Naive thymus-derived CD4-positive, alpha-beta T cell (primary cell): ENCODE measurements at regions not wholly inside any gene's neighbourhood (a gene's known extent, or its start where the extent isn't known, plus 50 kb on each side); places are given as distances from the start of the nearest gene placed in this dataset.

Source experiments
- ATAC-seq: fragments of 150-1000 bp; cut with Tn5 transposase; 2 replicates; pipeline ENCODE4 v1.10.0; 2021; ENCODE audit warnings: mild to moderate bottlenecking, moderate library complexity
- CTCF ChIA-PET: fragments of 350-600 bp; sonication (Branson Sonifier 250); formaldehyde crosslinking; loops from one replicate; lab custom pipeline; 2021; ENCODE audit warnings: antibody characterized with exemption; lab: Charles Lee
- POLR2A ChIA-PET: fragments of 350-600 bp; sonication (Branson Sonifier 250); formaldehyde crosslinking; loops from one replicate; lab custom pipeline; 2021; ENCODE audit warnings: antibody characterized with exemption, inconsistent platforms; lab: Charles Lee
- DNase-seq, 9 donors: peaks; one replicate each; pipeline versions ENCODE4 v3.0.0 to v3.0.0-alpha.2; 2020 to 2022; ENCODE audit warnings: mixed read lengths in 1 of 9
- H3K27ac ChIP-seq: one replicate; pipeline ENCODE4 v1.7.0; 2013; ENCODE audit warnings: mild to moderate bottlenecking, low read depth, low read length, moderate library complexity
- H3K27me3 ChIP-seq, 2 donors: one replicate each; pipeline ENCODE4 v1.7.0; 2013; ENCODE audit warnings: low read length in 2 of 2, mild to moderate bottlenecking in 2 of 2, moderate library complexity in 2 of 2; ENCODE audit not compliant: control insufficient read depth in 2 of 2, insufficient read depth in 2 of 2
- H3K36me3 ChIP-seq, 3 experiments: 1 replicate in 2 of 3; 2 replicates in 1 of 3; pipeline ENCODE4 v1.7.0; 2013; ENCODE audit warnings: low read length in 3 of 3, mild to moderate bottlenecking in 3 of 3, moderate library complexity in 1 of 3; ENCODE audit not compliant: insufficient read depth in 3 of 3, control insufficient read depth in 2 of 3
- H3K4me1 ChIP-seq, 2 donors: one replicate each; pipeline ENCODE4 v1.7.0; 2013; ENCODE audit warnings: low read length in 2 of 2, mild to moderate bottlenecking in 2 of 2, moderate library complexity in 1 of 2; ENCODE audit not compliant: control insufficient read depth in 2 of 2, insufficient read depth in 2 of 2
- H3K4me3 ChIP-seq: 2 replicates; pipeline ENCODE4 v1.7.0; 2013; ENCODE audit warnings: mild to moderate bottlenecking, low read length
- H3K9me3 ChIP-seq, 3 experiments: 1 replicate in 2 of 3; 2 replicates in 1 of 3; pipeline ENCODE4 v1.7.0; 2013; ENCODE audit warnings: low read length in 3 of 3; ENCODE audit not compliant: control insufficient read depth in 2 of 3
- H3K27ac Mint-ChIP-seq, 9 donors: one replicate each; pipeline ENCODE4 v1.8.0; 2020 to 2022; ENCODE audit warnings: mixed read lengths in 9 of 9, mild to moderate bottlenecking in 8 of 9, moderate library complexity in 5 of 9, inconsistent platforms in 2 of 9
- H3K27me3 Mint-ChIP-seq, 5 donors: one replicate each; pipeline ENCODE4 v1.8.0; 2021 to 2022; ENCODE audit warnings: mixed read lengths in 5 of 5, mild to moderate bottlenecking in 1 of 5
- H3K36me3 Mint-ChIP-seq, 5 donors: one replicate each; pipeline ENCODE4 v1.8.0; 2020 to 2022; ENCODE audit warnings: mixed read lengths in 5 of 5, mild to moderate bottlenecking in 3 of 5, inconsistent platforms in 1 of 5
- H3K4me1 Mint-ChIP-seq, 7 donors: one replicate each; pipeline ENCODE4 v1.8.0; 2020 to 2022; ENCODE audit warnings: mixed read lengths in 7 of 7, mild to moderate bottlenecking in 3 of 7, inconsistent platforms in 1 of 7
- H3K4me3 Mint-ChIP-seq, 10 donors: one replicate each; pipeline ENCODE4 v1.8.0; 2020 to 2022; ENCODE audit warnings: mild to moderate bottlenecking in 10 of 10, mixed read lengths in 10 of 10, moderate library complexity in 6 of 10, inconsistent platforms in 2 of 10
- H3K9me3 Mint-ChIP-seq, 11 donors: one replicate each; pipeline ENCODE4 v1.8.0; 2020 to 2022; ENCODE audit warnings: mixed read lengths in 11 of 11, mild to moderate bottlenecking in 4 of 11, inconsistent platforms in 1 of 11, moderate library complexity in 1 of 11
- intact Hi-C, 2 donors: fragments of 100-400 bp; cut with micrococcal nuclease; formaldehyde crosslinking; loops; one replicate each; pipeline ENCODE4 v1.15.1; 2023

GRCh38 chr4:72814241-72814640, 245.2 kb upstream of the ADAMTS3 start:
- Histone ChIP-seq H3K4me1 (no peaks in the 10 kb centered on the region), H3K36me3 (no peaks in the 10 kb centered on the region), H3K27me3 (no peaks in the 10 kb centered on the region), H3K27ac (no peak overlapping the region), H3K4me3 (no peak overlapping the region), H3K9me3 (no peaks in the 10 kb centered on the region)
- ATAC-seq (no peak), DNase-seq (no peak)
- CTCF ChIA-PET, result no interaction called here
- POLR2A ChIA-PET, result no interaction called here
- H3K36me3 Mint-ChIP-seq, result no peaks in the 10 kb centered on the region
- H3K27me3 Mint-ChIP-seq, result peaks cover 0 to 7% (median 0%) of the 10 kb centered on the region in 5 donors
- H3K27ac Mint-ChIP-seq, result no peak overlapping the region
- intact Hi-C loops, result no loop called here
- peaks cover 0 to 5% (median 0%) of the 10 kb centered on the region in 11 donors for H3K9me3 Mint-ChIP-seq
- no peaks in the 10 kb centered on the region for H3K4me1 Mint-ChIP-seq
- no peak overlapping the region for H3K4me3 Mint-ChIP-seq

DNA sequence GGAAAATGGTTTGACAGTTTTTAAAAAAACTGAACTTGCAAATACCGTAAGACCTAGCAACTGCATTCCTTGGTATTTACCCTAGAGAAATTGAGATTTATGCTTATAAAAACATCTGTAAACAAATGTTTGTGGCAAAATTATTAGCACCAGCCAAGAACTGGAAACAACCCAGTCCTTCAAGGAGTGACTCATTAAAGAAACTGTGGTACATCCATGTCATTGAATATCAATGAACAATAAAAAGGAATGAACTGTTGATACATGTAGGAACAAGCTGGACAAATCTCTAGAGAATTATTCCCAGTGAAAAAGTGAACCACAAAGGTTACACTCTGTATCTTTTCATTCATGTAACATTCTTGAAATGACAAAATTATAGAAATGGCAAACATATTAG, 240.2 kb upstream of the ADAMTS3 start:
- DNase-seq, result no peak
- H3K4me3 Mint-ChIP-seq, result no peak overlapping the region
- H3K36me3 ChIP-seq, result no peaks in the 10 kb centered on the region
- H3K27ac Mint-ChIP-seq, result no peak overlapping the region
- no peak overlapping the region for H3K4me3 ChIP-seq
- no peaks in the 10 kb centered on the region for H3K4me1 Mint-ChIP-seq
- intact Hi-C loops, result no loop called here
- H3K9me3 Mint-ChIP-seq, result peaks cover 0 to 5% (median 0%) of the 10 kb centered on the region in 11 donors
- ChIA-PET POLR2A (no interaction called here), CTCF (no interaction called here)
- no peaks in the 10 kb centered on the region for H3K27me3 ChIP-seq
- no peaks in the 10 kb centered on the region for H3K36me3 Mint-ChIP-seq
- no peaks in the 10 kb centered on the region for H3K4me1 ChIP-seq
- peaks cover 0 to 8% (median 0%) of the 10 kb centered on the region in 5 donors for H3K27me3 Mint-ChIP-seq
- no peak overlapping the region for H3K27ac ChIP-seq
- H3K9me3 ChIP-seq, result no peaks in the 10 kb centered on the region
- no peak for ATAC-seq

- ATAC-seq, result no peak
- peaks cover 0 to 3% (median 0%) of the 10 kb centered on the region in 11 donors for H3K9me3 Mint-ChIP-seq
- no peak overlapping the region for H3K27ac Mint-ChIP-seq
Measured at GRCh38 chr4:72805284-72805683, 236.3 kb upstream of the ADAMTS3 start.

DNA sequence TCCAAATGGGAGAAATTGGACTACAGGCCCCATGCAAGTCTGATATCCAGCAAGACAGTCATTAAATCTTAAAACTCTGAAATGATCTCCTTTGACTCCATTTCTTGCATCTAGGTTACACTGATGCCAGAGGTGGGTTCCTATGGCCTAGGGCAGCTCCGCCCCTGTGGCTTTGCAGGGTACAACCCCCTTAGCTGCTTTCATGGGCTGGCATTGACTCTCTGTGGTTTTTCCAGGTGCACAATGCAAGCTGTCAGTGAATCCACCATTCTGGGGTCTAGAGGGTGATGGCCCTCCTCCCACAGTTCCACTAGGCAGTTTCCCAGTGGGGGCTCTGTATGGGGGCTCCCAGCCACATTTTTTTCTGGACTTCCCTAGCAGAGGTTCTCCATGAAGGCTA, 228.5 kb upstream of the ADAMTS3 start:
- intact Hi-C loops, result no loop called here
- ATAC-seq, result no peak

More at GRCh38 chr4:72805284-72805683, 236.3 kb upstream of the ADAMTS3 start:
- intact Hi-C loops, result no loop called here
- H3K36me3 Mint-ChIP-seq, result no peaks in the 10 kb centered on the region
- no peak overlapping the region for H3K4me3 ChIP-seq
- ChIA-PET CTCF (no interaction called here), POLR2A (no interaction called here)
- H3K36me3 ChIP-seq, result no peaks in the 10 kb centered on the region
- no peaks in the 10 kb centered on the region for H3K4me1 ChIP-seq
- H3K27me3 Mint-ChIP-seq, result peaks cover 0 to 8% (median 0%) of the 10 kb centered on the region in 5 donors
- no peak overlapping the region for H3K4me3 Mint-ChIP-seq
- DNase-seq, result no peak
- H3K27me3 ChIP-seq, result no peaks in the 10 kb centered on the region
- H3K4me1 Mint-ChIP-seq, result no peaks in the 10 kb centered on the region
- H3K27ac ChIP-seq, result no peak overlapping the region
- H3K9me3 ChIP-seq, result no peaks in the 10 kb centered on the region

DNA sequence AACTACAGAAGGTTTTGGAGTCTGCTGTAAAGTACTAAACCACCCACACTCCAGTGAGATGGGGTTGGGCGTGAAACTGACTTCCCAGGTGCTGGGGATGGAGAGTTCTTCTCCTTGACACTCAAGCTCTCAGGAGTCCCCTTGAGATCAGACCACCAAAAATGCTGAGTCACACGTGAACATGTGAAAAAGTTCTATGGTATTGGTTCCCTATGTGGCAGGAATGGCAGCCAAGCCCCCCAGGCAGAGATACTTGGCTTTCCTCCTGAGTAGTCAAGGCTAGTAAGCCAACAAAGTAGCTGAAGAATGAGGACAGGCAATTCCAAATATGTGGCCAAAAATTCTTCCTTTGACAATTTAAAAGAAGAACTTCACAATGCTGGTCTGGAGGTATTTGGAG, 222.0 kb upstream of the ADAMTS3 start:
- ChIA-PET POLR2A (no interaction called here), CTCF (no interaction called here)
- no peaks in the 10 kb centered on the region for H3K36me3 Mint-ChIP-seq
- H3K27me3 Mint-ChIP-seq, result peaks cover 0 to 17% (median 0%) of the 10 kb centered on the region in 5 donors
- DNase-seq, result no peak
- Histone ChIP-seq H3K27ac (no peak overlapping the region), H3K36me3 (no peaks in the 10 kb centered on the region), H3K4me1 (no peaks in the 10 kb centered on the region), H3K27me3 (no peaks in the 10 kb centered on the region), H3K9me3 (no peaks in the 10 kb centered on the region), H3K4me3 (no peak overlapping the region)
- intact Hi-C loops, result no loop called here
- ATAC-seq, result no peak
- no peak overlapping the region for H3K4me3 Mint-ChIP-seq
- peaks cover 0 to 7% (median 0%) of the 10 kb centered on the region in 11 donors for H3K9me3 Mint-ChIP-seq
- H3K4me1 Mint-ChIP-seq, result no peaks in the 10 kb centered on the region
- no peak overlapping the region for H3K27ac Mint-ChIP-seq

More for the DNA sequence above, 228.5 kb upstream of the ADAMTS3 start:
- Mint-ChIP-seq H3K27ac (no peak overlapping the region), H3K4me1 (no peaks in the 10 kb centered on the region), H3K27me3 (peaks cover 0 to 13% (median 6%) of the 10 kb centered on the region in 5 donors), H3K4me3 (no peak overlapping the region), H3K9me3 (peaks cover 0 to 7% (median 5%) of the 10 kb centered on the region in 11 donors), H3K36me3 (no peaks in the 10 kb centered on the region)
- no peaks in the 10 kb centered on the region for H3K4me1 ChIP-seq
- no peak overlapping the region for H3K4me3 ChIP-seq
- H3K27ac ChIP-seq, result no peak overlapping the region
- no peaks in the 10 kb centered on the region for H3K36me3 ChIP-seq
- no peaks in the 10 kb centered on the region for H3K9me3 ChIP-seq
- no peak for DNase-seq
- POLR2A ChIA-PET, result no interaction called here
- CTCF ChIA-PET, result no interaction called here
- H3K27me3 ChIP-seq, result no peaks in the 10 kb centered on the region

GRCh38 chr4:72786401-72786990, 217.5 kb upstream of the ADAMTS3 start:
- POLR2A ChIA-PET, result no interaction called here
- Mint-ChIP-seq H3K9me3 (peaks cover 0 to 5% (median 0%) of the 10 kb centered on the region in 11 donors), H3K27ac (no peak overlapping the region), H3K27me3 (peaks cover 0 to 20% (median 0%) of the 10 kb centered on the region in 5 donors), H3K4me1 (no peaks in the 10 kb centered on the region), H3K36me3 (no peaks in the 10 kb centered on the region), H3K4me3 (no peak overlapping the region)
- H3K27me3 ChIP-seq, result no peaks in the 10 kb centered on the region
- no peak for ATAC-seq
- H3K36me3 ChIP-seq, result no peaks in the 10 kb centered on the region
- H3K9me3 ChIP-seq, result no peaks in the 10 kb centered on the region
- DNase-seq, result no peak
- CTCF ChIA-PET, result no interaction called here
- H3K27ac ChIP-seq, result no peak overlapping the region
- no peaks in the 10 kb centered on the region for H3K4me1 ChIP-seq
- no peak overlapping the region for H3K4me3 ChIP-seq
- intact Hi-C loops, result no loop called here

- H3K4me3 Mint-ChIP-seq, result no peak overlapping the region
- H3K4me3 ChIP-seq, result no peak overlapping the region
- H3K27ac Mint-ChIP-seq, result no peak overlapping the region
- H3K4me1 Mint-ChIP-seq, result no peaks in the 10 kb centered on the region
- H3K9me3 ChIP-seq, result no peaks in the 10 kb centered on the region
- ChIA-PET POLR2A (no interaction called here), CTCF (no interaction called here)
- no peaks in the 10 kb centered on the region for H3K4me1 ChIP-seq
- no peaks in the 10 kb centered on the region for H3K36me3 ChIP-seq
- no peaks in the 10 kb centered on the region for H3K36me3 Mint-ChIP-seq
- H3K9me3 Mint-ChIP-seq, result peaks cover 0 to 10% (median 0%) of the 10 kb centered on the region in 11 donors
- no peak overlapping the region for H3K27ac ChIP-seq
- intact Hi-C loops, result no loop called here
- ATAC-seq, result no peak
- DNase-seq, result no peak
- H3K27me3 ChIP-seq, result no peaks in the 10 kb centered on the region
- H3K27me3 Mint-ChIP-seq, result peaks cover 0 to 4% (median 0%) of the 10 kb centered on the region in 5 donors
Measured at GRCh38 chr4:72779241-72779640, 210.2 kb upstream of the ADAMTS3 start.
